ENCODE measurements at regions not wholly inside any gene's neighbourhood (a gene's known extent, or its start where the extent isn't known, plus 50 kb on each side); places are given as distances from the start of the nearest gene placed in this dataset.

- no peak for DNase-seq
Observed at GRCh38 chr7:12133865-12134264, 77.2 kb upstream of the TMEM106B start.

DNA sequence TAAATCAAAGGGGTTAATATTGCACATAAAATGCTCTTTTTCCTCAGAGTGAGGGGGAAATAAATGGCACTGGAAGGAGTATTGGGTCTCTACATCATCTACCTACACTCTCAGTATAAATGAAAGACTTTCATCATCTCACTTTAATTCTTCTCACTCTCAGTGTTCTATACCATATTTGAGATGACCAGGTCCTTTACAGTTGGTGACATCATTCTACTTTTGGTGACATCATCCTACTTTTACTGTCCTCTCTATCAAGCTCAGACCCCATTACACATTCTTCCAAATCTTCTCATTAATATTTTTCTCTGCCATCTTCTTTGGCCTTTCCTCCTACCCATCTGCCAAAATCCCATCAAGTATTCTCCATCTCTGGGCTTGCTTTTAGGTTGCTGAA lies 74.6 kb upstream of the TMEM106B start:
- no peak for DNase-seq

DNA sequence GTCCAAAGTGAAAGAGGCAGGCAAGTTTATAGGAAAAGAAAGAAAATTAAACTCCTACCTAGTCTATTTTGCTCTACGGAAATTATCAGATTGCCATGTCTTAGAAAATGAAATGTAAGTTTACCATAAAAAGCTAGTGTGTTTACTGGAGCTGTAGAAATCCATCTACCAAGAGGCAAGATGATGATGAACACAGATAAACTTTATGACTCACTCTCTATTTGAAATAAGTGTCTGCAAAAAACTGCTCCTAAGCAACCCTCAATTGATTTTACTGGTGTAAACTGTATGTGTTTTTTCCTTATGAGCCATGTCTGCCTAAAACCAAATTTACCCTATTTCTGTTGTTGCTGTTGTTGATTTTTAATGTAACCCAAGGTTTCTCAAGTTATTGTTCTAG lies 73.8 kb upstream of the TMEM106B start:
- DNase-seq: peak; percentile 45

DNA sequence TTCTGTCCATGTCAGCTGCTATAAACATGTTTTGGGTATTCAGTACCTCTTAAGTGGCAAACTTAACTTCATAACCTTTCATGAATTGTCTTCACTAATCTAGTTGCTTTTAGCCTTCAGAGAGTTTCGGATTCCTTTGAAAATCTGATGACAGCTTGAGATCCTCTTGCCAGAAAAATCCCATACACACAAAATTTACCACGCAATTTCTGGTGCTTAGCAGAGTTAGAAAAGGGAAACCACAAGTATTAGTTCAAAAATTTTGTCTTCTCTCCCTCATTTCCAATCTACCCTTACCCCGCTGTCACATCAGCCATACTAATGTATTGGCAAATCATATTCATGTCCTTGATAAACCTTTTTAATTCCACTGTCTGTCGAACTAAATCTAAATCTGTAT lies 72.7 kb upstream of the TMEM106B start:
- no peak for DNase-seq

GRCh38 chr7:12139416-12139815 lies 71.7 kb upstream of the TMEM106B start:
- peak; percentile 69 for DNase-seq

DNA sequence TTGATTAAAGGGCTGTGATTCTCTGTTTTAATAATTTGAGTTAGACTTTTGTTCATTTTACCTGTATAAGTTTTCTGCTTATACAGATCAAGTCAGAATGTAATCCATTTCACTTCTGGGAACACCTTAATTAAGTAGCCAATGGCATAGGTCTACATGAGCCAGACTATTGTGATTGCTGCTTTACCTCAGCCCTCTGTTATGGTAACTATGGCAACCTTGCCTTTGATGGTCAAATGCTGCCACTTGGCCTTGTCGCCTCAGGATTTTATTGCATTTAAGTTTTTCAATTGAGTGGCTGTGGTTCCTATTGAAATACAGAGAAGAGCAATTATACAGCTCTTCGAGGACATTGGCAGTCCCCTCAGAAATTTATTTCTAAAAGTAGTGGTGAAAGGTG lies 64.3 kb upstream of the TMEM106B start:
- no peak for DNase-seq

GRCh38 chr7:12152196-12152918 lies 58.7 kb upstream of the TMEM106B start:
- no peak for DNase-seq

- no peak for DNase-seq
Observed at GRCh38 chr7:12154119-12154518, 57.0 kb upstream of the TMEM106B start.

GRCh38 chr7:12157517-12157916 lies 53.6 kb upstream of the TMEM106B start:
- DNase-seq: no peak

DNA sequence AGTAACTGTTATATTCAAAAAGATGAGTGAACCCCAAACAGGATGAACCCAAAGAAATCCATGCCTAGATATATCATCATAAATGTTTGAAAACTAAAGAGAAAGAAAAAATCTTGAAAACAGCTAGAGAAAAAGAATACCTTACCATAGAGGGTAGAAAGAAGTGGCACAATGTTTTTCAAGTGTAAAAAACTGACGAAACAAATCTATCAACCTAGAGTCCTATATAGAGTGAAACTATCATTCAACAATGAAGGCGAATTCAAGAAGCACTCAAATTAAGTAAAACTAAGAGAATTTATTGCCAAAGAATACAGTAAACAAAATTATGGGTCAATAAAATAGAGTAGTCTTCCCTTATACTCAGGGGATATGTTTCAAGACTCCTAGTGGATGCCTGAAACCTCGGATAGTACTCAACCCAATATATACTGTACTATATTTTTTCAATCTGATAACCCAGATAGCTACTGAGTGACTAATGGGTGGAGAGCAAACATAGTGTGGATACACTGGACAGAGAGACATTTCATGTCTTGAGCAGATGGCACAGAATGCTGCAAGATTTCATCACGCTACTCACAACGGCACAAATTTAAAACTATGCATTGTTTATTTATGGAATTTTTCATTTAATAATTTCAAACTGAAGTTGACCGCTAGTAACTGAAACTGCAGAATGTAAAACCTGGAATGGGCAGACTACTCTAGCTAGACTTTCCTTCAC lies 52.6 kb upstream of the TMEM106B start:
- DNase-seq: peak; percentile 81

DNA sequence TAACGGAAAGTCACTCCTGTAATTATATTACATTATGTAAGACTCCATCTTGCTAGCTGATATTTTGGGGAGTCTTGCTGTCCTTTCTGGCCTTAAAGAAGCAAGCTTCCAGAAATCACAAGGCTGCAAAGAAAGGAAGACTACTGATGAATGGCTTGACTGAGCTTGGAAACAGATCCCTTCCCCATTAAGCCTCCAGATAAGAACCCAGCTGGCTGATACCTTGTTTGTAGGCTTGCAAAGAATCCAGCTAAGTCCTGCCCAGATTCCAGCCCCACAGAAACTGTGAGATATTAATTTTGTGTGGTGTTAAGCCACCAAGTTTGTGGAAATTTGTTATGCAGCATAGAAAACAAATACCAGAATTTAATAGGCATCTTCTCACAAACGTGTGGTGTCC lies 49.9 kb upstream of the TMEM106B start:
- DNase-seq: no peak

Data from HCEC 1CT (cell line).